GM18517 (cell line): ENCODE measurements at regions not wholly inside any gene's neighbourhood (a gene's known extent, or its start where the extent isn't known, plus 50 kb on each side); places are given as distances from the start of the nearest gene placed in this dataset.
A peak's percentile ranks its signal among the peaks of the same experiment; 100 is the strongest.
"Not testable (repeated sequence)": the region's sequence is repeated elsewhere in the genome, so short reads cannot be mapped to it uniquely, and the experiment has no call there.

ENCODE experiments used
- ATAC-seq: cut with Tn5 transposase; IDR thresholded peaks from one replicate; pipeline ENCODE4 v1.9.1; 2021; ENCODE audit warnings: mild to moderate bottlenecking, moderate library complexity; ENCODE audit not compliant: unreplicated experiment

DNA sequence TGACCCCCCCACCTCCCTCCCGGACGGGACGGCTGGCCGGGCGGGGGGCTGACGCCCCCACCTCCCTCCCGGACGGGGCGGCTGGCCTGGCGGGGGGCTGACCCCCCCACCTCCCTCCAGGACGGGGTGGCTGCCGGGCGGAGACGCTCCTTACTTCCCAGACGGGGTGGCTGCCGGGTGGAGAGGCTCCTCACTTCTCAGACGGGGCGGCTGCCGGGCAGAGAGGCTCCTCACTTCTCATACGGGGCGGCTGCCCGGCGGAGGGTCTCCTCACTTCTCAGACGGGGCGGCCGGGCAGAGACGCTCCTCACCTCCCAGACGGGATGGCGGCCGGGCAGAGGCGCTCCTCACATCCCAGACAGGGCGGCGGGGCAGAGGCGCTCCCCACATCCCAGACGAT is 84.7 kb downstream of the OR2B2 start:
- ATAC-seq = not testable (repeated sequence)

DNA sequence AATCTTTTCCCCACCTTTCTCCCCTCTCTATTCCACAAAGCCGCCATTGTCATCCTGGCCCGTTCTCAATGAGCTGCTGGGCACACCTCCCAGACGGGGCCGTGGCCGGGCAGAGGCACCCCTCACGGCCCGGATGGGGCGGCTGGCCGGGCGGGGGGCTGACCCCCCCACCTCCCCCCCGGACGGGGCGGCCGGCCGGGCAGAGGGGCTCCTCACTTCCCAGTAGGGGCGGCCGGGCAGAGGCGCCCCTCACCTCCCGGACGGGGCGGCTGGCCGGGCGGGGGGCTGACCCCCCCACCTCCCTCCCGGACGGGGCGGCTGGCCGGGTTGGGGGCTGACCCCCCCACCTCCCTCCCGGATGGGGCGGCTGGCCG is 85.6 kb downstream of the OR2B2 start:
- ATAC-seq = not testable (repeated sequence)

DNA sequence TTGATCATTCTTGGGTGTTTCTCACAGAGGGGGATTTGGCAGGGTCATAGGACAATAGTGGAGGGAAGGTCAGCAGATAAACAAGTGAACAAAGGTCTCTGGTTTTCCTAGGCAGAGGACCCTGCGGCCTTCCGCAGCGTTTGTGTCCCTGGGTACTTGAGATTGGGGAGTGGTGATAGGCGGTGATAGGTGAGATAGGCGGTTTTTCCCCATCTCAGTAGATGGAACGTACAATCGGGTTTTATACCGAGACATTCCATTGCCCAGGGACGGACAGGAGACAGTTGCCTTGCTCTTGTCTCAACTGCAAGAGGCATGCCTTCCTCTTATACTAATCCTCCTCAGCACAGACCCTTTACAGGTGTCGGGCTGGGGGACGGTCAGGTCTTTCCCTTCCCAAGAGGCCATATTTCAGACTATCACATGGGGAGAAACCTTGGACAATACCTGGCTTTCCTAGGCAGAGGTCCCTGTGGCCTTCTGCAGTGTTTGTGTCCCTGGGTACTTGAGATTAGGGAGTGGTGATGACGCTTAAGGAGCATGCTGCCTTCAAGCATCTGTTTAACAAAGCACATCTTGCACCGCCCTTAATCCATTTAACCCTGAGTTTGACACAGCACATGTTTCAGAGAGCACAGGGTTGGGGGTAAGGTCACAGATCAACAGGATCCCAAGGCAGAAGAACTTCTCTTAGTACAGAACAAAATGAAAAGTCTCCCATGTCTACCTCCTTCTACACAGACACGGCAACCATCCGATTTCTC is 86.2 kb downstream of the OR2B2 start:
- not testable (repeated sequence) for ATAC-seq

DNA sequence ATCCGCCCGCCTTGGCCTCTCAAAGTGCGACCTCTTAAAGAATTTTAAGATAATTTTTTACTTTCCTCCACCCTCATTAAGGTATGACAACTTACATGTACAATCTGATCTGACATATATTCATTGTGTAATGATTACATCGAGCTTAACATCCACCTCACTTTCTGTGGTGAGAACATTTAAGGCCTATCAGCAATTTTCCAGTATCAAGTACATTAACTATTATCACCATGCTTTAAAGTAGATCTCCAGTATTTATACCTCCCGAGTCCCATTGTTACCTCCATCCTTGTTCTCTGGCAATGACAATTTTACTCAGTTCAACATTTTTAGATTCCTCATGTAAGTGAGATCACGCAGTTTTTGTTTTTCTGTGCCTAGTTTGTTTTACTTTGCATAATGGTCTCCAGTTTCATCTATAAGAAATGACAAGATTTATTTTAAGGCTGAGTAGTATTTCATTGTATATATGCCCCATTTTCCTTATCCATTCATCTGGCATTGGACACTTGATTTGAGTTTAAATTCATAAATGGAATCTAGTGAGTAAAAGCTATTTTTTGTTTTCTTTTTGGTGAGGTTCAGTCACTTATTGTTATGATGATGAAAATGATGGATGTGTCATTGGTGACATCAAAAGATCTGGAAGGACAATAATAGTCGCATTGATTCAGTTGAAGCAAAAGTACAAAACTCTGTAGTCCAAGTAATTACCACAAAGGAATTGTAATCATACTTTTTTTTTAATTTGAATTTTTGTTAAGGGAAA is 87.0 kb downstream of the OR2B2 start:
- peak; percentile 17 for ATAC-seq

DNA sequence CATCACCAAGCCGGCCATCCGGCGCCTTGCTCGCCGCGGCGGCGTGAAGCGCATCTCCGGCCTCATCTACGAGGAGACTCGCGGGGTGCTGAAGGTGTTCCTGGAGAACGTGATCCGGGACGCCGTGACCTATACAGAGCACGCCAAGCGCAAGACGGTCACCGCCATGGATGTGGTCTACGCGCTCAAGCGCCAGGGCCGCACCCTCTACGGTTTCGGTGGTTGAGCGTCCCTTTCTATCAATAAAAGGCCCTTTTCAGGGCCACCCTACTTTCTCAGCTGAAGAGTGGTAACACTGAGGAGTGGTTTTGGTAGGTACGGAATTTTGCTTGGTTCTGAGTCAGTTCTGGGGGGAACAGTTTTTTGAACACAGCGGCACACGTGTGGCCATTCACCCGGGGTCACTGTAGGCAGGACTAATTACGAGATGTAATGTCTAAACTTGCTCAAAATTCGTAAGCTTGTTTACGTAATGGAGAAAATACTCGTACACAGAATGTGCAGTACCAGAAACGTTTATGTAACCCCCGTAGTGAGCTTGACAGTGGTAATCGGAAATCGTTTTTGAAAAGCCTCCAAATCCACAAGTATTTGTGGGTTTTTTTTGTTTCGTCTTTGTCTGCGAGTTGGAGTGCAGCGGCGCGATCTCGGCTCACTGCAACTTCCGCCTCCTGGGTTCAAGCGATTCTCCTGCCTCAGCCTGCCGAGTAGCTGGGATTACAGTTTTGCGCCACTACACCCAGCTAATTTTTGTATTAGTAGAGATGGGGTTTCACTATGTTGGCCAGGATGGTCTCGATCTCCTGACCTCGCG is 87.8 kb downstream of the OR2B2 start:
- ATAC-seq = peak; percentile 51

DNA sequence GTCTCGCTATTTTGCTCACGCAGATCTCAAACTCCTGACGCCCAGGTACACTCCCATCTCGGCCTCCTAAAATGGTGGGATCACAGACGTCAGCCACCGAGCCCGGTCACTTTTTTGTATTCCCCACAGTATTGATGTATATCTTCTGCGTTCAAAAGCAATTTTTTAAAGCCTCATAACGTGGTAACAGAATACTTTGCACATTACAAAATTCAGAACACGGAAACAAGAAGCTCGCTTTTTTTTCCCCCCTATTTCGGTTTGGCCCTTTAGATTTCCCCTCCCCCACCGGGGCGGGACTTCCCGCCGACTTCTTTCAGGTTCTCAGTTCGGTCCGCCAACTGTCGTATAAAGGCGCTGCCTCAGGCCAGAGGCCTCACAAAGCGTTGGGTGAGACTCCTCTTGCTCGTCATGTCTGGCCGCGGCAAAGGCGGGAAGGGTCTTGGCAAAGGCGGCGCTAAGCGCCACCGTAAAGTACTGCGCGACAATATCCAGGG is 88.4 kb downstream of the OR2B2 start:
- peak; percentile 72 for ATAC-seq

DNA sequence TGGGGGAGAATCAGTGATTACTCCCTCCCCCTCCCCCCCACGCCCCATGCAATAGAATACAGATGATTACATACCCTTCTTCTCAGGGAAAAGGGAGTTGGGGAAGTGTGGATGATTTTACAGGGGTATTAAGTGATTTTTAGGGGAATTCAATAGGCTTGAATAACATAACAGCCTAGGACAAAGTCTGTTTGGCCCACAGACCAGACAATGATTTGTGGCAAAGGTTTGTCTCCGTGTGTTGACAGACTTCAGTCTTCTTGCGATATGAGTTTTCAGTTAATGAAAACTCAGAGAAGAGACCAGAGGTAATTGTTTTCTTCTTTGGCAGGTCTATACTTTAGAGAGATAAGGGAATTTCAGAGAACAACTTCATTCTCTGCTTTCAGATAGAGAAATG is 95.3 kb downstream of the OR2B2 start:
- ATAC-seq = no peak

DNA sequence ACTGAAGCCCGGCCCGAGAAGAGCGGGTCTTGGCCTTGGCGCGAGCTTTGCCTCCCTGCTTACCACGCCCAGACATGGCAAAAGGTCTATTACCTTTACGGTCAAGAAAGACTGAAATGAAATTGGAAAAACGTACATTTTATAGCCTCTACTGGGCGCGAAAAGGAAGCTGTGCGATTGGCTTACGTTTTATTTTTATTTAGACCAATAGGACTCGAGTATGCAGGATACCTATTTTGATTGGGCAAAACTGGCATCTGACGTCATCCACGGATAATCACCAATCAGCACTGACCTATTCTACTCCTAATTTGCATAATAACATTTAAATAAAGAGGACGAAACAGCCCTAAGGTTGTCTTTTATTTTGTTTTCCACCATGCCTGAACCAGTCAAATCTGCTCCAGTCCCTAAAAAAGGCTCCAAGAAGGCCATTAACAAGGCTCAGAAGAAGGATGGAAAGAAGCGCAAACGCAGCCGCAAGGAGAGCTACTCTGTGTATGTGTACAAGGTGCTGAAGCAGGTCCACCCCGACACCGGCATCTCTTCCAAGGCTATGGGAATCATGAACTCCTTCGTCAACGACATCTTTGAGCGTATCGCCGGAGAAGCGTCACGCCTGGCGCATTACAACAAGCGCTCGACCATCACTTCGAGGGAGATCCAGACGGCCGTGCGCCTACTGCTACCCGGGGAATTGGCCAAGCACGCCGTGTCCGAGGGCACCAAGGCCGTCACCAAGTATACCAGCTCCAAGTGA is 97.4 kb downstream of the OR2B2 start:
- ATAC-seq = peak; percentile 59

DNA sequence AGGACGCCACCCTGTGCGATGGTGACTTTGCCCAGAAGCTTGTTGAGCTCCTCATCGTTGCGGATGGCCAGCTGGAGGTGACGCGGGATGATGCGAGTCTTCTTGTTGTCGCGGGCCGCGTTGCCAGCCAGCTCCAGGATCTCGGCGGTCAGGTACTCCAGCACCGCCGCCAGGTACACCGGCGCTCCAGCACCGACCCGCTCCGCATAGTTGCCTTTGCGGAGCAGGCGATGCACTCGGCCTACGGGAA is 97.9 kb downstream of the OR2B2 start:
- not testable (repeated sequence) for ATAC-seq

DNA sequence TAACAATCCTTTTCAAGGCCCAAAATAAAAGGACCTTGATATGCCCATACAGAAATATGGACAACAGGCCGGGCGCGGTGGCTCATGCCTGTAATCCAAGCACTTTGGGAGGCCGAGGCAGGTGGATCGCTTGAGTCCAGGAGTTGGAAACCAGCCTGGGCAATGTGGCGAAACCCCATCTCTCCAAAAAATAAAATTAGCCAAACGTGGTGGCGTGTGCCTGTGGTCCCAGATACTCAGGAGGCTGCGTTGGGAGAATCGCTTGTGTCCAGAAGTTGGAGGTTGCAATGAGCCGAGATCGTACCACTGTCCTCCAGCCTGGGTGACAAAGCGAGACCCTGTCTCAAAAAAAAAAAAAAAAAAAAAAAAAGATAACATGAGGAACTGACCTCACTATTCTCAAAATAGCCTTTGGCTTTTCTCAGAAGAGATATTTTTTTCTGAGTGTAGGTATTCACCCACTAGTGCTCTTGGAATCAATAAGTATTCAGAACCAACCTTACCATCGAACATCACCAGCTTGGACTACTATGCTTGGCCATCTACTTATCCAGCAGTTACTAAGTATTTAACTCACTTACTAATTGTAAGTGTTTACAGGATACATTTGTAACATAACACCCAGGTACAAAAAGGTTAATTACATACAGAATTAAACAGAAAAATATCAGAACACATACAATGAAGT is 99.2 kb downstream of the OR2B2 start:
- ATAC-seq = no peak

DNA sequence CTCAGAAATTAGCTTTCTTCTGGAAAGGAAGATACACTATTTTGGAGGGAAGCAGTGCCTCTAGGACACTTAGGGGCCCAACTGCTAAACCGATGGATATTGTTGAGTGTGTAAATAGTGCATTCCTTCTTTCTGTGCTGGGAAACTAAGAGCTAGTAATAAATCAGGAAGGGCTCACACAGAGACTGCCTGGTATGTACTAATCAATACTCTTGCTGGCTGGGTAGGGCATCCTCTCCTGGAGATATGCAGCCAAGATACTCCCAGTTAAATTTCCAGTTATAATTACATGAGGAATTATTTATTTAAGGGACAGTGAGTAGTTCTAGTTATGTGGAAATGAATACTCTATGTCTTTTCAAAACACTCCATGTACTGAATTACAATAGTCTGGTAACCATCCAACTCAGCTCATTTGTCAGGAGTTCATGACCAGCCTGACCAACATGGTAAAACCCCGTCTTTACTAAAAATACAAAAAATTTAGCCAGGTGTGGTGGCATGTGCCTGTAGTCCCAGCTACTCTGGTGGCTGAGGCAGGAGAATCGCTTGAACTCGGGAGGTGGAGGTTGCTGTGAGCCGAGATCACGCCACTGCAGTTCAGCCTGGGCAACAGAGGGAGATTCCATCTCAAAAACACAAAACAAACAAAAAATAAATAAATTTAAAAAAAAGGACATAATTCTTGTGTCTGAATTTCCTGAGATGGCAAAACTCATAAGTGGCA is 100.0 kb downstream of the OR2B2 start:
- ATAC-seq = no peak

DNA sequence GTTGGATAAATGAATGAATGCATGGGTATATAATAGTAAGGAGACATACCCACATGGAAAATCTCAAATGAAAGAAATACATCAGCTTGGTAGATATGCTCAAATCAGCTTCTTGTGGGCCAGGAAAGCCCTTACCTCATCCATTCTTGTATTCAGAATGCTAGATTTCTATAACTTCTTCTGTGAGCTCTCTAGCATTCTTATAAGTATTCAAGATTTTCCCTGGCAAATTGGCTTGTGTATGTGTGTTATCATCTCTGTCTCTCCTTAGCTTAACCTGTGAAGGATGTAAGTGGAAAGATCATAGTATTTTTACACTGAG is 100.8 kb downstream of the OR2B2 start:
- ATAC-seq = no peak

DNA sequence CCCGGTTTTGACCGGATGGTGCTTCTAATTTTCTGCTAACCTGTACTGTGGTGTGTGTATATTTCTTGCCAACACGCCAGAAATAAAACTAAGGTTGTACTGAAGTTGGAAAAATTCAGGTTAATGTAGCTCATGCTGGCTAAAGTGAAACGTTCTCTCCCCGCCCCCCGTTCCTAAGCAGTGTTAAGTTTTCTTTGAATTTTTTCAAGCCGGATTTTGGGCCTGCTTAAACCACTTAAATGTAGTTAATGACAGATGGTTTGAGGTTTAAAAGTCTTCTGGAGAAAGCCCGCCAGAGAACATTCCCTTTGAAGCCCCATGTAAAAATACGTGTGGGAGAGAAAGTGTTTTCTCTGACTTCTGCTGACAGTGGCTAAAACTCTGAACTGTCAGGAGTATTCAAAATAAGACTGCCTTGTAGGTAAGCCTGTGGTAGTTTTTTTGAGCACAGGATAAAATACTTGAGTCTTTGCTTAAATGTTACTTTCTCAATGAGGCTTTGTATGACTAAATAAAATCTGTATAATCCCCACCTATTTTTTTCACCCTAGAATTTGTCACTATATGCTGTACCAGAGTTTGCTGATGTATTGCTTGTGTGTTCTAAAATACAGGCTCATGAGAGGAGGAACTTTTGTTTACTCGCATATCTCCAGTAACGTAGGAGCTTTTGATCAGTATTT is 101.3 kb downstream of the OR2B2 start:
- ATAC-seq = no peak

DNA sequence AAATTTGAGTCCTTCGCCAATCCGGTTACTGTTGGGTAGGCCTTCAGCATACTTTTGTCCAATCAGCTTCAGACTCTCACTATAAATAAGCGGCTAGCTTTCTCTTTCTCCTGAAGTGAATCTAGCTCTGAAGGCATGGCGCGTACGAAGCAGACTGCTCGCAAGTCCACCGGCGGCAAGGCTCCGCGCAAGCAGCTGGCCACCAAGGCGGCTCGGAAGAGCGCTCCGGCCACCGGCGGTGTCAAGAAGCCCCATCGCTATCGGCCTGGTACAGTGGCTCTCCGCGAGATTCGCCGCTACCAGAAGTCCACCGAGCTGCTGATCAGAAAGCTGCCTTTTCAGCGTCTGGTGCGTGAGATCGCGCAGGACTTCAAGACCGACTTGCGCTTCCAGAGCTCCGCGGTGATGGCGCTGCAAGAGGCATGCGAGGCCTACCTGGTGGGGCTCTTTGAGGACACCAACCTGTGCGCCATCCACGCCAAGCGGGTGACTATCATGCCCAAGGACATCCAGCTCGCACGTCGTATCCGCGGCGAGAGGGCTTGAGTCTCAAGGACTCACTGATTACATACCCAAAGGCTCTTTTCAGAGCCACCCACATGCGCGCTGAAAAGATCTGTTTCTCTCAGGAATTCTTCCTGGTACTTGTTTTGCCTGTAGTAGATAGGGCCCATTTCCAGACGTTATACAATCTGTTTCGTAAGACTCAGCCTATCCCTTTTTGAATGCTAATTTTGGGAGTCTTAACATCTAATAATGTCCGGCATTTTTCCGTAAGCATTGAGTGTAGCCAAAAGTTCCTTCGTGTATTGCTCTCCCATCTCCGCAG is 102.0 kb downstream of the OR2B2 start:
- ATAC-seq = peak; percentile 30

DNA sequence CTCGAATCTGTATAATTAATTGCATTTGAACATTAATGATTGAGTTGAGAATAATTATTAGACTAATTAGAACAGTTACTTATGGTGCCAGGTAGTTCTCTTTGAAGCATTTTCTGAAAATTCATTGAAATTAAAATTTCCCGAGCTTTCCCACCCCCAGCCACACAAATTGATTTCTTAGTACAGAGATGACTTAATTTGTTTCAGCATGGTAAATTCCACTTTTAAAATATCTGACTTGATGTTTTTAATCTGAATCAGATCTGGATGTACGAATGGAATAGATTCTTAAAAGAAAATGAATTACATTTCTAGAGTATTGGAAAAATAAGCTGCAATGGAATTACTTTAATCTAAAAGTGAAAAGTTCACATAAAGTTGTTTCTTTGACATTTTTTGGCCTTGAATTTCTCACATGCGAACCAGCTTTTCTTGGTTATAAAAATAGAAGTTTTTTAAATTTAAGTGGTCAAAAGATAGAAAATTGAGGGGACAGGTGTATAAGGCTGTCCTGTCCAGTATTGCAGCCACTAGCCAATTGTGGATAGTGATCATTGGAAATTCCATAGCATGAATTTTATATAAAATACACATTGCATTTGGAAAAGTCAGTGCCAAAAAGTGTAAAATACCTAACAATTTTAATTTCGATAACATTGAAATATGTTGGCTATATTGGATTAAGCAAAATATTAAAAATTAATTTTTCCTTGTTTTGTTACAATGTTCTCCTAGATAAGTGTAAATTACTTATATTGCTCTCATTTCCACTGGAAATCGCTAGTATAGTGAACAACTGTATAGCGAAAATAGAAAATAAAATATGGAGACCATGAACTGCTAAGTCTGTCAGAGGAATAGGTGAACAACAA is 102.9 kb downstream of the OR2B2 start:
- no peak for ATAC-seq

DNA sequence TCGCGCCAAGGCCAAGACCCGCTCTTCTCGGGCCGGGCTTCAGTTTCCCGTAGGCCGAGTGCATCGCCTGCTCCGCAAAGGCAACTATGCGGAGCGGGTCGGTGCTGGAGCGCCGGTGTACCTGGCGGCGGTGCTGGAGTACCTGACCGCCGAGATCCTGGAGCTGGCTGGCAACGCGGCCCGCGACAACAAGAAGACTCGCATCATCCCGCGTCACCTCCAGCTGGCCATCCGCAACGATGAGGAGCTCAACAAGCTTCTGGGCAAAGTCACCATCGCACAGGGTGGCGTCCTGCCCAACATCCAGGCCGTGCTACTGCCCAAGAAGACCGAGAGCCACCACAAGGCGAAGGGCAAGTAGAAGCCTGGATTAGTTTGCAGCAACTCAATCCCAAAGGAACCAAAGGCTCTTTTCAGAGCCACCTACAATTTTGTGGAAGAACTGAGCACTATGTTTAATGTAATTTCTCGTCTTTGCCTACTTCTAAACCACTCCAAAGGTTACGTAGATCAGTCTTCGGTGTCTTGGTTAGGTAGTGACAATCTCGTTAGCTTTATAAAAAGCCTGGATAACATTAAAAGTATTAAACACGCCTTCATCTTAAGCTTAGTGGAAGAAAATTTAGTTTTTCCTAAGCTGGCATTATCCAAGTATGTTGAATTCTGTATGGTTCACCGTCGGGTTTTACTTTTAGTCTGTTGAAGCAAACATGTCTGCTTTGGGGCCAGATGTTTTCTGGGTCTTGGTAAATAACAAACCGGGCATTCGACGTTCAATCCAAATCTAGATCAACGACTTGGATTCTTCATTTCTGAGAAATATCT is 103.7 kb downstream of the OR2B2 start:
- peak; percentile 5 for ATAC-seq
